ENCODE measurements at regions not wholly inside any gene's neighbourhood (a gene's known extent, or its start where the extent isn't known, plus 50 kb on each side); places are given as distances from the start of the nearest gene placed in this dataset.

DNA sequence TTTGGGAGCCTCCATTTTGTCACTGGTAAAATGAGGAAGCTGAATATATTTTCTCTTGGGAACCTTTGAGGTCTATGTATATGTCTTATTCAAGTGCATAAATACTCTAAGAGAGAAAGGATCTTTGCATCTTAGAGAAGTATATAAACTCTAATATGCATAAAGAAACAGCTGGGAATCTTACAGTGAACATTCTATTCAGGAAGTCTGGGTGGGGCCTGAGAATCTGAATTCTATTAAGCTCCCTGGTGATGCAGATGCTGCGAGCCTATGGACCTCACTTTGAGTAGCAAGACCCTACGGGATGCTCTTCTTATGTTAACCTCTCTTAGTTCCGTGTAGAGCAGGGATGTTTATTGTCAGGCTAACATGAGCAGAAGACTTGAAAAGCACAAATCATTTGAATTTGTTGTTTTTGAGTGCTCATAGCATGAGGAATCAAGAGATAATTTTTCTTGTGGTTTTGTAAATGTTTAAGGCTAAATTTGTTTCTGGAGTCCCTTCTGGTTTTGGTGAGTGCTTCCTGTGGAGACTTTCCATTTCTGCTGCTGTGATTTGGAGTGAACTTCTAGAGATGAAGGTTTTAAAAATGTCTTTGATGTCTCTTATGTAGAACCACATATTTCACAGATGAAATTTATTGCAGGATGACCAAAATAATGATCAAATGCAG is 281.2 kb upstream of the JAG1 start:
- Histone ChIP-seq H3K4me3 (no peak overlapping the region), H3K4me1 (peaks cover 0 to 45% (median 11%) of the 10 kb centered on the region in 3 donors), H3K36me3 (no peaks in the 10 kb centered on the region), H3K27ac (peak overlapping the region in 2 of 4 donors; percentile 31 to 77), H3K9me3 (no peaks in the 10 kb centered on the region), H3K27me3 (no peaks in the 10 kb centered on the region)
- TF ChIP-seq POLR2A (IDR thresholded peaks at IDR 0.05) = no peak
- TF ChIP-seq, protein P1, sequence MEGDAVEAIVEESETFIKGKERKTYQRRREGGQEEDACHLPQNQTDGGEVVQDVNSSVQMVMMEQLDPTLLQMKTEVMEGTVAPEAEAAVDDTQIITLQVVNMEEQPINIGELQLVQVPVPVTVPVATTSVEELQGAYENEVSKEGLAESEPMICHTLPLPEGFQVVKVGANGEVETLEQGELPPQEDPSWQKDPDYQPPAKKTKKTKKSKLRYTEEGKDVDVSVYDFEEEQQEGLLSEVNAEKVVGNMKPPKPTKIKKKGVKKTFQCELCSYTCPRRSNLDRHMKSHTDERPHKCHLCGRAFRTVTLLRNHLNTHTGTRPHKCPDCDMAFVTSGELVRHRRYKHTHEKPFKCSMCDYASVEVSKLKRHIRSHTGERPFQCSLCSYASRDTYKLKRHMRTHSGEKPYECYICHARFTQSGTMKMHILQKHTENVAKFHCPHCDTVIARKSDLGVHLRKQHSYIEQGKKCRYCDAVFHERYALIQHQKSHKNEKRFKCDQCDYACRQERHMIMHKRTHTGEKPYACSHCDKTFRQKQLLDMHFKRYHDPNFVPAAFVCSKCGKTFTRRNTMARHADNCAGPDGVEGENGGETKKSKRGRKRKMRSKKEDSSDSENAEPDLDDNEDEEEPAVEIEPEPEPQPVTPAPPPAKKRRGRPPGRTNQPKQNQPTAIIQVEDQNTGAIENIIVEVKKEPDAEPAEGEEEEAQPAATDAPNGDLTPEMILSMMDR (IDR thresholded peaks at IDR 0.05) = no peak
- WGBS, 2 donors = 60 to 72% methylated on average over 3 of the region's 3 CpGs
- intact Hi-C loops (cut with DNase I) = no loop called here
- no peak for DNase-seq

GRCh38 chr20:10958279-10958678 is 284.5 kb upstream of the JAG1 start:
- no peaks in the 10 kb centered on the region for H3K36me3 ChIP-seq
- H3K9me3 ChIP-seq = no peaks in the 10 kb centered on the region
- no peak overlapping the region for H3K27ac ChIP-seq
- H3K4me1 ChIP-seq = peaks cover 0 to 21% (median 0%) of the 10 kb centered on the region in 3 donors
- intact Hi-C loops (cut with DNase I) = no loop called here
- TF ChIP-seq, protein P1 (IDR thresholded peaks at IDR 0.05) = no peak
- no peak for DNase-seq
- 61 to 65% methylated on average over 3 of the region's 3 CpGs for WGBS, 2 donors
- H3K4me3 ChIP-seq = no peak overlapping the region
- H3K27me3 ChIP-seq = no peaks in the 10 kb centered on the region

- Histone ChIP-seq H3K9me3 (no peaks in the 10 kb centered on the region), H3K4me1 (peaks cover 0 to 3% (median 2%) of the 10 kb centered on the region in 3 donors), H3K36me3 (no peaks in the 10 kb centered on the region), H3K27me3 (no peaks in the 10 kb centered on the region), H3K27ac (no peak overlapping the region), H3K4me3 (no peak overlapping the region)
- no peak for DNase-seq
- intact Hi-C loops (cut with DNase I) = no loop called here
- TF ChIP-seq POLR2A (IDR thresholded peaks at IDR 0.05) = no peak
- TF ChIP-seq, protein P1 (IDR thresholded peaks at IDR 0.05) = no peak
- WGBS, 2 donors = 97 to 100% methylated on average over 2 of the region's 2 CpGs
Observed at GRCh38 chr20:10960416-10960815, 286.6 kb upstream of the JAG1 start.

DNA sequence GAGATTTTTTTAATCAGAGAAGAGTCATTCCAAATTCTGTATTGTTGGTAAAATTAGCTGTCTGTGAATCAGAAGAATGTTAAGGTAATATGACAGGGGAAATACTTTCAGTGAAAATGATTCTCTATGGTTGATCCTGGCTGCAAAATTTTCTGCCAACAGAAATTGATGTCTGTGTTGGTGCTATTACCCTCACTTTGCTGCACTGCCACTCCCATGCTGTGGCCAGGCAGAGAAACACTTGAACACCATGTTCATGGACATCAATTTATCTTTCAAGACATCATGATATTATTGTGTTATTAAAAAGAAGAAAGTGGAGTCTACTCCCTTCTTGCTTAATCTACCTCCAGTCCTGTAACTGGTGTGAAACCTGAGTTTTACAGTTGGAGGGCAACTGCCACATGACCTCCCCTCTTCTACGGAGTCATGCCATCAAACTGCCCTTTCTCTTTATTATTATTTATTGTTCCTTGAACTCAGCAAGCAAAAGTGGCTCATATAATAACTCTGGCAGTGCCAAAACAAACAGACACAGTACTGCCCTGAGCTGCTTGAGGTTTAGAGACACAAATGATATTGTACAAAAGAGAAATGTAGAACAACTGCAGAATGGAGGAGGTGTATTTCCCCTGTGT is 288.0 kb upstream of the JAG1 start:
- Histone ChIP-seq H3K36me3 (no peaks in the 10 kb centered on the region), H3K27me3 (no peaks in the 10 kb centered on the region), H3K9me3 (no peaks in the 10 kb centered on the region), H3K27ac (no peak overlapping the region), H3K4me1 (peaks cover 0 to 3% (median 2%) of the 10 kb centered on the region in 3 donors), H3K4me3 (no peak overlapping the region)
- TF ChIP-seq, protein P1 (IDR thresholded peaks at IDR 0.05) = no peak
- no peak for TF ChIP-seq POLR2A (IDR thresholded peaks at IDR 0.05)
- WGBS, 2 donors = 22 to 54% methylated on average over 1 of the region's 1 CpG
- intact Hi-C loops (cut with DNase I) = no loop called here
- no peak for DNase-seq

DNA sequence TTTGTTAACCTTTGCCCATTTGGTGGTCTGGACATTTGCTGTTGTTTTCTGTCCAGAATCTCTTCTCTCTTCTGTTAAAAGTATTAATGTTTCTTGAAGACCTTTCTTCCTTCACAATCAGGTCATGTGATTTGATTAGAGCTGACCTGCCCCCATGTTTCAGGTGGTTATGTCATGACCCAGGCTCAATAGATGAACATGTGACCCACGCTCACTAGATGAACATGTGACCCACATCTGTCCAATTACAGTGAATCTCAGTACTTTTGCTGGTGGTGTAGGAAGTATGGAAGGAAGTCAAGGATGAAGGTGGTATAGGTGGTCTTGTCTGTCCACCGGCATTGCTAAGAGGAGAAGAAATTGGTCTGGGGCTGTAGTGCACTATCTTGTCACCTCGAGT is 289.1 kb upstream of the JAG1 start:
- Histone ChIP-seq H3K36me3 (no peaks in the 10 kb centered on the region), H3K4me1 (peaks cover 0 to 3% (median 2%) of the 10 kb centered on the region in 3 donors), H3K27ac (no peak overlapping the region), H3K27me3 (no peaks in the 10 kb centered on the region), H3K4me3 (no peak overlapping the region), H3K9me3 (no peaks in the 10 kb centered on the region)
- intact Hi-C loops (cut with DNase I) = no loop called here
- no peak for TF ChIP-seq POLR2A (IDR thresholded peaks at IDR 0.05)
- TF ChIP-seq, protein P1 (IDR thresholded peaks at IDR 0.05) = no peak
- DNase-seq = no peak
- WGBS, 2 donors = 85 to 89% methylated on average over 3 of the region's 3 CpGs
